AG09309 (cell line): ENCODE measurements at regions not wholly inside any gene's neighbourhood (a gene's known extent, or its start where the extent isn't known, plus 50 kb on each side); places are given as distances from the start of the nearest gene placed in this dataset.
A peak's percentile ranks its signal among the peaks of the same experiment; 100 is the strongest.

Experiments used
- DNase-seq: peaks from one replicate; pipeline ENCODE4 v3.0.0-alpha.2; 2010; ENCODE audit warnings: low read depth
- H3K4me3 ChIP-seq: 2 replicates; pipeline ENCODE4 v1.5.1; 2011; ENCODE audit warnings: mild to moderate bottlenecking, low read depth, low read length, moderate library complexity; ENCODE audit not compliant: control insufficient read depth
- CTCF ChIP-seq: IDR thresholded peaks from 2 replicates; pipeline ENCODE4 v1.5.1; 2011; ENCODE audit warnings: mild to moderate bottlenecking, low read depth, low read length, inconsistent platforms; ENCODE audit not compliant: insufficient read depth, control insufficient read depth; ENCODE audit errors: missing control alignments

- DNase-seq: peak; percentile 8
- TF ChIP-seq CTCF: peak; percentile 13
Observed at GRCh38 chr1:58249737-58250586, 296.6 kb downstream of the OMA1 start.

GRCh38 chr1:58249388-58249736 lies 297.2 kb downstream of the OMA1 start:
- TF ChIP-seq CTCF: no peak
- DNase-seq: no peak
- H3K4me3 ChIP-seq: peak overlapping the region; percentile 47

More at GRCh38 chr1:58249737-58250586, 296.6 kb downstream of the OMA1 start:
- H3K4me3 ChIP-seq: peak overlapping the region; percentile 47

GRCh38 chr1:58248791-58249190 lies 297.7 kb downstream of the OMA1 start:
- no peak for DNase-seq
- TF ChIP-seq CTCF: no peak
- no peak overlapping the region for H3K4me3 ChIP-seq

GRCh38 chr1:58248072-58248471 lies 298.5 kb downstream of the OMA1 start:
- no peak overlapping the region for H3K4me3 ChIP-seq
- DNase-seq: no peak
- TF ChIP-seq CTCF: no peak

GRCh38 chr1:58246549-58246948 lies 300.0 kb downstream of the OMA1 start:
- TF ChIP-seq CTCF: no peak
- H3K4me3 ChIP-seq: no peak overlapping the region
- DNase-seq: no peak

- no peak for DNase-seq
- no peak for TF ChIP-seq CTCF
- no peak overlapping the region for H3K4me3 ChIP-seq
Observed at GRCh38 chr1:58244872-58245271, 301.7 kb downstream of the OMA1 start.
